K562 (cell line): ENCODE measurements at regions not wholly inside any gene's neighbourhood (a gene's known extent, or its start where the extent isn't known, plus 50 kb on each side); places are given as distances from the start of the nearest gene placed in this dataset.

Source experiments
- HCFC1 ChIP-seq: IDR thresholded peaks from 2 replicates; pipeline ENCODE4 v1.6.1; 2012; ENCODE audit warnings: low read depth, low read length, improper control_type of control experiment
- HDAC6 ChIP-seq: IDR thresholded peaks from 2 replicates; pipeline ENCODE4 v1.6.1; 2012; ENCODE audit warnings: low read depth, mild to moderate bottlenecking, control low read depth, inconsistent platforms, low read length, moderate library complexity
- MXI1 ChIP-seq: IDR thresholded peaks from 2 replicates; pipeline ENCODE4 v1.6.1; 2011; ENCODE audit warnings: low read depth, mild to moderate bottlenecking, improper control_type of control experiment, low read length
- NCOR1 ChIP-seq: fragments of 450-650 bp; IDR thresholded peaks from 2 replicates; pipeline ENCODE4 v1.6.1; 2016; ENCODE audit warnings: mild to moderate bottlenecking, moderate library complexity
- PHB2 ChIP-seq: fragments of 450-650 bp; IDR thresholded peaks from 2 replicates; pipeline ENCODE4 v1.6.1; 2017; ENCODE audit warnings: low read depth
- RBM34 ChIP-seq: fragments of 200-400 bp; formaldehyde crosslinking; IDR thresholded peaks from 2 replicates; pipeline ENCODE4 v1.6.1; 2018; ENCODE audit warnings: low read length, borderline replicate concordance; ENCODE audit not compliant: insufficient read depth
- TARDBP ChIP-seq: fragments of 450-650 bp; IDR thresholded peaks from 2 replicates; pipeline ENCODE4 v1.6.1; 2016
- ZFX ChIP-seq: sonication (generic); formaldehyde crosslinking; IDR thresholded peaks from 2 replicates; pipeline ENCODE4 v1.8.0; 2022; ENCODE audit warnings: mild to moderate bottlenecking, missing genetic modification reagents, moderate library complexity
- ZKSCAN8 ChIP-seq: fragments of 200-800 bp; sonication (Bioruptor generic); IDR thresholded peaks from 2 replicates; pipeline ENCODE4 v1.6.1; 2016; ENCODE audit warnings: missing genetic modification characterization, missing compliant biosample characterization
- TF ChIP-seq, protein P1 (sequence below): fragments of 450-650 bp; formaldehyde crosslinking; IDR thresholded peaks from 2 replicates; pipeline ENCODE4 v1.4.0; 2022; ENCODE audit warnings: mild to moderate bottlenecking, moderate library complexity
- TF ChIP-seq, protein P2 (sequence below): sonication (generic); formaldehyde crosslinking; IDR thresholded peaks from 2 replicates; pipeline ENCODE4 v1.8.1; 2023; ENCODE audit warnings: mild to moderate bottlenecking, missing genetic modification reagents
- TF ChIP-seq, protein P3 (sequence below), 2 experiments: fragments of 450-650 bp; formaldehyde crosslinking in 1 of 2; IDR thresholded peaks; 2 replicates each; pipeline versions ENCODE4 v1.4.0 to v1.6.1; 2014 to 2020; ENCODE audit warnings: mild to moderate bottlenecking in 2 of 2, borderline replicate concordance in 1 of 2, low read depth in 1 of 2

DNA sequence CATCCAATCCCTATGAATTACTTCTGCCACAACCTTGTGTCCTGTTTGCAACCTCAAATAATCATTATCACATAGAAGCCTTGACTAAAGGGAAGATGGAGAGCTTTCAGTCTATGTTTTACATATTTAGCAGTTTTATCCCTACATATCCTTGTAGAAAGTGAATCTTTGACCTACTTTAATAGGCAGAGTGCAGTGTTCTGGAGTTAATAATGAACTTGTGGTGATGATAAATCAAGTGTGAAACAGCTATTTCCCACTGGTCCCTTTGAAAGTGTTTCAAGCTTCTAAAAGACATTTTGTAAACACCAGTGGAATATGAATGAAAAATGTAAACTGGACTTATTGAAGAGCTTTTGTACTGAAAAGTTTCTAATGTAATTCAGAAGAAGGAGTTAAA is 406.7 kb downstream of the GABRG2 start:
- TF ChIP-seq ZFX (CRISPR knock-in tag) = no peak
- TF ChIP-seq PHB2 = no peak
- TF ChIP-seq MXI1 = no peak
- TF ChIP-seq, protein P1, sequence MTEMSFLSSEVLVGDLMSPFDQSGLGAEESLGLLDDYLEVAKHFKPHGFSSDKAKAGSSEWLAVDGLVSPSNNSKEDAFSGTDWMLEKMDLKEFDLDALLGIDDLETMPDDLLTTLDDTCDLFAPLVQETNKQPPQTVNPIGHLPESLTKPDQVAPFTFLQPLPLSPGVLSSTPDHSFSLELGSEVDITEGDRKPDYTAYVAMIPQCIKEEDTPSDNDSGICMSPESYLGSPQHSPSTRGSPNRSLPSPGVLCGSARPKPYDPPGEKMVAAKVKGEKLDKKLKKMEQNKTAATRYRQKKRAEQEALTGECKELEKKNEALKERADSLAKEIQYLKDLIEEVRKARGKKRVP = no peak
- TF ChIP-seq, protein P2, sequence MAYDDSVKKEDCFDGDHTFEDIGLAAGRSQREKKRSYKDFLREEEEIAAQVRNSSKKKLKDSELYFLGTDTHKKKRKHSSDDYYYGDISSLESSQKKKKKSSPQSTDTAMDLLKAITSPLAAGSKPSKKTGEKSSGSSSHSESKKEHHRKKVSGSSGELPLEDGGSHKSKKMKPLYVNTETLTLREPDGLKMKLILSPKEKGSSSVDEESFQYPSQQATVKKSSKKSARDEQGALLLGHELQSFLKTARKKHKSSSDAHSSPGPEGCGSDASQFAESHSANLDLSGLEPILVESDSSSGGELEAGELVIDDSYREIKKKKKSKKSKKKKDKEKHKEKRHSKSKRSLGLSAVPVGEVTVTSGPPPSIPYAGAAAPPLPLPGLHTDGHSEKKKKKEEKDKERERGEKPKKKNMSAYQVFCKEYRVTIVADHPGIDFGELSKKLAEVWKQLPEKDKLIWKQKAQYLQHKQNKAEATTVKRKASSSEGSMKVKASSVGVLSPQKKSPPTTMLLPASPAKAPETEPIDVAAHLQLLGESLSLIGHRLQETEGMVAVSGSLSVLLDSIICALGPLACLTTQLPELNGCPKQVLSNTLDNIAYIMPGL = no peak
- TF ChIP-seq RBM34 = no peak
- no peak for TF ChIP-seq ZKSCAN8 (CRISPR knock-in tag)
- no peak for TF ChIP-seq TARDBP
- TF ChIP-seq NCOR1 = no peak
- TF ChIP-seq, protein P3, sequence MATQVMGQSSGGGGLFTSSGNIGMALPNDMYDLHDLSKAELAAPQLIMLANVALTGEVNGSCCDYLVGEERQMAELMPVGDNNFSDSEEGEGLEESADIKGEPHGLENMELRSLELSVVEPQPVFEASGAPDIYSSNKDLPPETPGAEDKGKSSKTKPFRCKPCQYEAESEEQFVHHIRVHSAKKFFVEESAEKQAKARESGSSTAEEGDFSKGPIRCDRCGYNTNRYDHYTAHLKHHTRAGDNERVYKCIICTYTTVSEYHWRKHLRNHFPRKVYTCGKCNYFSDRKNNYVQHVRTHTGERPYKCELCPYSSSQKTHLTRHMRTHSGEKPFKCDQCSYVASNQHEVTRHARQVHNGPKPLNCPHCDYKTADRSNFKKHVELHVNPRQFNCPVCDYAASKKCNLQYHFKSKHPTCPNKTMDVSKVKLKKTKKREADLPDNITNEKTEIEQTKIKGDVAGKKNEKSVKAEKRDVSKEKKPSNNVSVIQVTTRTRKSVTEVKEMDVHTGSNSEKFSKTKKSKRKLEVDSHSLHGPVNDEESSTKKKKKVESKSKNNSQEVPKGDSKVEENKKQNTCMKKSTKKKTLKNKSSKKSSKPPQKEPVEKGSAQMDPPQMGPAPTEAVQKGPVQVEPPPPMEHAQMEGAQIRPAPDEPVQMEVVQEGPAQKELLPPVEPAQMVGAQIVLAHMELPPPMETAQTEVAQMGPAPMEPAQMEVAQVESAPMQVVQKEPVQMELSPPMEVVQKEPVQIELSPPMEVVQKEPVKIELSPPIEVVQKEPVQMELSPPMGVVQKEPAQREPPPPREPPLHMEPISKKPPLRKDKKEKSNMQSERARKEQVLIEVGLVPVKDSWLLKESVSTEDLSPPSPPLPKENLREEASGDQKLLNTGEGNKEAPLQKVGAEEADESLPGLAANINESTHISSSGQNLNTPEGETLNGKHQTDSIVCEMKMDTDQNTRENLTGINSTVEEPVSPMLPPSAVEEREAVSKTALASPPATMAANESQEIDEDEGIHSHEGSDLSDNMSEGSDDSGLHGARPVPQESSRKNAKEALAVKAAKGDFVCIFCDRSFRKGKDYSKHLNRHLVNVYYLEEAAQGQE (IDR thresholded peaks at IDR 0.05; ENCODE audit: borderline replicate concordance) = no peak
- TF ChIP-seq, protein P3 (CRISPR knock-in tag; IDR thresholded peaks at IDR 0.05; ENCODE audit: low read depth) = no peak
- no peak for TF ChIP-seq HDAC6
- TF ChIP-seq HCFC1 = no peak
